Non-pigmented ciliary epithelial cell (primary cell): ENCODE measurements at regions not wholly inside any gene's neighbourhood (a gene's known extent, or its start where the extent isn't known, plus 50 kb on each side); places are given as distances from the start of the nearest gene placed in this dataset.

Source experiments
- DNase-seq: peaks from one replicate; pipeline ENCODE4 v3.0.0-alpha.2; 2010; ENCODE audit warnings: low read depth

DNA sequence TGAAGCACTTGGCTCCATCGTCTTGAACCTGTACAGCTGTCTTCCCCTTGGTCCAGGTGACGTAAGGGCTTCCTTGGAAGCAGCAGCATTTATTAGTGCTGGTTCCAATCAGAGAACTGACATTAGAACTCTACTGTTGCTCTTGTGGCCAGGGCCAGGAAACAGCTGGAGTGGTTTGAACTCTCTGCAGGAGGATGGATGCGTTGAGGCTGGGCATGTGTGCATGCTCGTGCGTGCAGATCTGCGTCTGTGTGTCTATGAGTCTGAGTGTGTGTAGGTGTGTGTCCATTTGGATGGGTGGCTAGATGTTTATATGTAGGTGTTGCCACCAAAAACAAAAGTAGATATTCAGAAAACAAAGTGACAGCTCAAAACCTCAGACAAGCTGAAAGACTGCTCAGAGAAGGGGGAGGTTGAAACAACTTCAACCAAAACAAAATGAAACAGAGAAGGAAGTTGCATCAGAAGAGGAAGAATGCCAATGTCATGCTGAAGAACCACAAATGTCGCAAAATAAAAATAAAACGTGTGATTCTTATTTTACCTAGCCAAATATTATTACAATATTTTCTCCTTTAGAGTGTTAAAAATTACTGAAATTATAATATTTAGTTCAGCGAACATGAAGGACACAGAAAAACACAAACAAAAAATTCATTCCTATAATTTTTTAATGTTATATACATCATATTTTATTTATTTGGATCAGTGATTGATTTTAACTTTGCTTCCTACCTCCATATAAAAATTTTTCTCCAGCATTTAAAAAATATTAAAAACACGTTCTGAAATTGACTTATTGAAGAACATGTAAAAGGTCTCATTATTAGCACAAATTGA is 96.1 kb upstream of the MKLN1 start:
- DNase-seq, result no peak

DNA sequence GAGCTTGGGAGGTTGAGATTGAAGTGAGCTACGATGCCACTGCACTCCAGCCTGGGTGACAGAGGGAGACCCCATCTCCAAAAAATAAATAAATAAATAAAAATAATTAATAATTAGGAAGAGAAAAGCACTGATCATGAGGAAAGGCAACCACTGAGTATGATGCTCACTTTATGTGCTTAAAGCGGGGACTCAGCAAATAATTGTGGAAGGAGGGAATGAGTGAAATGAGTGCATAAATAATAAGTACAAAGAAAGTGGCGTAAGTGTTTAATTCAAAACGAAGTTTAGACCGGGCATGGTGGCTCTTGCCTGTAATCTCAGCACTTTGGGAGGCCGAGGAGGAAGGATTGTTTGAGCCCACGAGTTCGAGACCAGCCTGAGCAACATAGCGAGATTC is 94.9 kb upstream of the MKLN1 start:
- no peak for DNase-seq

DNA sequence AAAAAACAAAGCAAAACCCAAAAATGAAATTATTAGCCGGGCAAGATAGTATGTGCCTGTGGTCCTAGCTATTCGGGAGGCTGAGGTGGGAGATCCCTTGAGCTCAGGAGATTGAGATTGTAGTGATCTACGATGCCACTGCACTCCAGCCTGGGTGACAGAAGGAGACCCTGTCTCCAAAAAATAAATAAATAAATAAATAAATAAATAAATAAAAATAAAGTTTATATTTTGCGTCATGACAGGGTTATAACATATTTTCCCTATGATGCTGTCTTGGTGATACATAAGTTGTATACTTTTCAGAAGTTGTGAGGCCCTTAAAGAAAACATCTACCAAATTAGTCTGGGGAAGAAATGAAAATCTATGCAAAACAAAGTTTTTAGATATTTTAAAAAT is 94.5 kb upstream of the MKLN1 start:
- no peak for DNase-seq

DNA sequence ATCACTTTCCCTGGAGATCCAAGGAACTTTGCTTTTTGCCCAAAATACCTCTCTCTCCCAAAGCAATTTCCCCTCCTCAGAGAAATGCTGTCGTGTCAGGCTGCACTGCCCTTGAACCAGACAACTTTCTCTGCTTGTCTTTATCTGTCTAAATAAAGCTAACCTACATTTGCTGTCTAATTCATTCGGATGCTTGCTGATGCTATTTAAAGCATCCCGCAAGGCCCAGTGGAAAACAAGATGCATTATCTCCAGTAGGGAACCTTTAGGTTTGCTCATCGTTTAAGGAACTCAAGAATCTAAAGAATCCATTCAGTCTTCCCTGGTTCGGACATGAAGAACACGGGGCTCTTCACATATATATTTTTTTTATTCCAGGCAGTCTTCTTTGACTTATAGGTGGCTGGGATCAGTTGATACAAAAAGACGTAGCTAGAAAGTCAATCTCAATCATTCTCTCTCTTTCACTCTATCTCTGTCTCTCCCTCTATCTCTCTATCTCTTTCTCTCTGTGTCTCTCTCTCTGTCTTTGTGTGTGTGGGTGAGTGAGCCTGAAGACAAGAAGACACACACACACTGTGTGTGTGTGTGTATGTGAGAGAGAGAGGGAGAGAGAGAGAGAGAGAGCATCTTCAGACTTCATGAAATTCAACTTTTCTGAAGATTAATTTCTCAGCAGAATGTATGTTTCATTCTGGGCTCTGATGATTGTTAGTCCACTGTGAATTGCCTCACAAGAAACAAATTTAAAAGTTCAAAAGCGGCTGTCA is 92.8 kb upstream of the MKLN1 start:
- DNase-seq, result no peak

DNA sequence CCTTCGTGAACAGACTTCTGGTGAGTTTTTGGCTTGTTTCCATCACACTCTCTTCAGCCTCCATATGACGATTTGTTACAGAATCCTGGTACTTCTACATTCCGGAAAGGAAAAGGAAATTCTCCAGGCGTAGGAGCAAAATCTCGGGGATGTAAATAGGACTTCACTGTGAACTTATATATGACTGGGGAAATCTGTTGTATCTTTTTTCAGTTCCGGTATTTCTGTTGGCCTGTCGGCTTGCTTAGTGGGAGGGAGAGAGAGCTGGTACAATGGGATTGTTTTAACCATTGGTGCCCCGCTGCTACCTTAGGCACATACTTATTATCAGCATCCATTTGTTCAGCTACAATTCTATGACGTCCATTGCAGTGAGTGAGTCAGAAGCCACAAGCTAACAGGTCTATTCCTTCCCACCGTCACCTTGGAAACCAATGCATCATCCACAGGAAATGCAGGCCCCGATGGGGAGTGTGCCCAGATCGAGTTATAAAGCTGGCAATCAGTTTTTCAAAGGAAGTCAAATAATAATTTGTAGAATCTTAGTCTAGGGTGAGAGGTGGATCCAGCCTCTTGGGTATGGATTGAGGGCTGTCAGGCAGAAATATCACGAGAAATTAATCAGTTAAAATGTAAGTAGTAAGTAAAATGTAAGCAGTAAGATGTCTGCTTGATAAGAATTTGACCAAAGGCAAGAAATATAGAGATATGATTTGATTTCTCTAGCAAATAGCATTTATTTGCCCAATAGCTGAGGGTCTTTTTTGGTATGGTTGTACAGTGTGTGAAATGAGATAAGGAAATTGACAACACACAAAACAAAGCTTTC is 92.0 kb upstream of the MKLN1 start:
- DNase-seq, result peak; percentile 99

DNA sequence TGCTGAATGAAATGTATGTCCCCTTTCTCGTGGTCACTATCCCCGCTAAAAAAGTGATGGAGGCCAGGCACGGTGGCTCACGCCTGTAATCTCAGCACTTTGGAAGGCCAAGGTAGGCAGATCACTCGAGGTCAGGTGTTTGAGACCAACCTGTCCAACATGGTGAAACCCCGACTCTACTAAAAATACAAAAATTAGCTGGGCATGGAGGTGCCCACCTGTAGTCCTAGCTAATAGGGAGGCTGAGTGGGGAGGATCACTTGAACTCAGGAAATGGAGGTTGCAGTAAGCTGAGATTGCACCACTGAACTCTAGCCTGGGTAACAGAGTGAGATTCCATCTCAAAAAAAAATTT is 91.4 kb upstream of the MKLN1 start:
- no peak for DNase-seq

DNA sequence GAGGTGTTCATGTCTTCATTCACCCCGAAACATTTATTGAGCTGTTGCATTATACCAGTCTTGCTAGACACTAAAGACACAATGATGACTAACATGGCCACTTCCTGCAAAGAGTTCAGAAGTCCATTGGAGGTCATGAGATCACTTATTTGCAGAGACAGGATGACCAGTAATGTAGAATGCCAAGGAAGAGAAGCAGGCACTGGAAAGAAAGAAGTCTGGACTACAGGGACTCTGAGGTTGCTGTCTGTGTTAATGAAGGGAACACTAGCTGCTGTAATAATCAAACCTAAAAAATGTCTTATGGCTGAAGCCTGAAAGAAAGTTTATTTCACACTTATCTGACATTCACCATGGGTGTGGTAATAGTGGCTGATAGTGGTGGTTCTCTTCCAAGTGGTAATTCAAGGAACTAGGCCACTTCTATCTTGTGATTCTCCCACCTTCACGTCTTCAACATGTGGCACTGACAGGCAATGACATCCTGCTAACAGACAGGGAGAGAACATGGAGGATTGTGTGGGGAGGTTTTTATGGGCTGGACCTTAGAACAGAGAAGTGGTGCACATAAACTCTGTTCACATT is 89.2 kb upstream of the MKLN1 start:
- no peak for DNase-seq

DNA sequence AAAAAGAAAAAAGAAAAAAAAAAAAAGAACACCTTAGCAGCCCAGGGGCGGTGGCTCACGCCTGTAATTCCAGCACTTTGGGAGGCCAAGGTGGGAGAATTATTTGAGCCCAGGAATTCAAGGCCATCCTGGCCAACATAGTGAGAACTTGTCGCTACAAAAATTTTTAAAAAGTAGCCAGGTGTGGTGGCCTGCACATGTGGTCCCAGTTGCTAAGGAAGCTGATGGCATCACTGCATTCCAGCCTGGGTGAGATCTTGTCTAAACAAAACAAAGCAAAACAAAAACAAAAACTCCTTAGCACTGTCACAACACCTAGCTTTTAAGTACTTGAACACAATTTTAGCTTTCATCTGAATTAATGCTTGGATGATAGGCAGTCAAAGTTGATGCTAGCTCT is 86.3 kb upstream of the MKLN1 start:
- DNase-seq, result no peak

DNA sequence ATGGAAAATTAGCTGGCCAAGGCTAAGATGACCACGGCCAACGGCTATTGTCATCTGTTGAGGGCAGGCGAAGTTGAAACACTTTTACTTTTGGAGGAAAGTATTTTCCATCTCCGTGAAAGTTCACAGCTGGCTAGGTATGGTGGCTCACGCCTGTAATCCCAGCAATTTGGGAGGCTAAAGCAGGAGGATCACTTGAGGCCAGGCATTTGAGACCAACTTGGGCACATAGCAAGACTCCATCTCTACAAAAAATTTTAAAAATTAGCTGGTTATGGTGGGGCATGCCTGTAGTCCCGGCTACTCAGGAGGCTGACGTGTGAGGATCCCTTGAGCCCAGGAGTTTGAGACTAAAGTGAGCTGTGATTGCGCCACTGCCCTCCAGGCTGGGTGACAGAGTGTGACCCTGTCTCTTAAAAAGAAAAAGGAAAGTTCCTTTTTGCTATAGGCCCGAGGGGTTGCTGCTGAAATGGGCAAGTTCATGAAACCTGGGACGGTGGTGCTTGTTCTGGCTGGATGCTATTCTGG is 85.5 kb upstream of the MKLN1 start:
- DNase-seq, result no peak

DNA sequence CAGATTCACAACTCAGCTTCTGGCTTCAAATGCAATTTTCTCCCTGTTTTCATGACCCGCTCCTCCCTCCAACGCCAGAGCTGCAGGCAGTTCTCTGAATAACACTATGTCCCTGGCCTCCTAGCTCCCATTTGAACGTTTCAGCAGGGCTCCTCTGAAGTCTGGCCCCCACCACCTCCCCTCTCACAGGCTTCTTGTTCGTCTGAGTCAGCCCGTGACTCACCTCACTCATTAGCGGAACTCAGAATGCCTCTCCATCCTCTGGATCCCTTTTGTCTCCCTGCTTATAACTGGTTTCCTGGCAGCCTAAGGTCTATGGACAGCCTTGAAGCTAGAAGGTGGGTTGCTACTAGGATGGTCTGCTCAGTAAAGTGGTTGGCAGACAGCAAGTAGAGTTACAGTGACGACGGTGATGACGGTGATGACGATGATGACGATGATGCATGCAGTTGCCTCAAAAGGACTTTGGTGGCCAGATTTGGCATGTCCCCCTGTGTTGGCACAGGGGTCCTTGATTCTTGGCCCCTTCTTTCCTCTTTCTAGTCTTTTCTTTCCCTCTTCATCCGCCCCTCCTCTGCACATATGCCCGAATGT is 83.3 kb upstream of the MKLN1 start:
- DNase-seq, result peak; percentile 89

DNA sequence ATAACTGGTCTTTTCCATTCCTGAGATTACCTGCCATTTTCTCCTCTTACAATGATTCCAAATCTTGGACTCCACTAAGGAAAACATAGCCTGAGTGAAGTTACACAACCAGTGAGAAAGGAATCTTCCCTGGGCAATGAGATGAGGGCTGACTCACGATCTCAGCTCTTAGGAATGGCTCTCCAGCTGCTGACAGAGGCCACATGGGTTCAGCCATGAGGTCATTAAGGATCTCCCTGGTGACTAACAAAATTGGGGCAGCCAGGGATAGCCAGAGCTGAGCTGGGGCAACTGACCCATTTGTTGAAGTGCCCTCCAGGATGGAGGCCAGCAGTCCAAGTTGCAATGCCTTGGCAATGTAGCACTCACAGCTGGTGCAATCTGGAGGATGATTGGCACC is 78.7 kb upstream of the MKLN1 start:
- peak; percentile 90 for DNase-seq

DNA sequence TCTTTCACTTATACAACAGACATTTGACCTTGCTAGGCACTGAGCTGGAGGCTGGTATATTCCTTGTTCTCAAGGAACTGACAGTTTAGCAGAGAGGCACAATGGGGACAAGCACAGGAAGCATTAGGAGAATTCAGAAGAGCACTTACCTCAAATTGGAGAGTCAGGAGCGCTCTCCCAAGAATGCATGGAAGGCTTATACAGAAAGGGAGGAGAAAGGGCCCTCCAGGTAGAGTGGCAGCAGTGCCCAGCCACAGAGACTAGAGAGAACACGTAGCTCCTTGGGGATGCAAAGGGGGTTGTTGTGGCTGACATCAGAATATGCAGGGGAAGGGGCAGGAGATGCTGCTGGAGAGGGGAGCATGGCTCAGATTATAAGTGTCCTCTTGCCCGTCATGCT is 78.2 kb upstream of the MKLN1 start:
- DNase-seq, result no peak

DNA sequence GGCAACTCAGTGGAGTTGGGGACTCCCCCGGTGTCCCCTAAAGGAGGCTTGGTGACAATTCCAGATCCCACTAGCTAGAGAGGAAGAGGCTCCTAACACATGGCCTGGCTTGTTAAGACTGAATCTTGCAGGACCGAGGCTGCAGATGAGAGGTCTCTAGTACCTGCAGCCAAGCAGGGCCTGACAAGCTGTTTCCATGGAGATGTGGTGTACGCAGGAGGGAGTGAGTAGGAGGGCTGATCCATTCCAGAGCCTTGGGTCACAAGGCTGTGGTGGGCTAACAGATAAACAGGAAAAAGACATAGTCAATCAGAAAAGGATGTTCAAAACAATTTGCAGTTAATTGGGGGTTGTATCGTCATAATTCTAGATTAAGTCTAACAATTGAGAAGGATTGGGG is 77.3 kb upstream of the MKLN1 start:
- no peak for DNase-seq

DNA sequence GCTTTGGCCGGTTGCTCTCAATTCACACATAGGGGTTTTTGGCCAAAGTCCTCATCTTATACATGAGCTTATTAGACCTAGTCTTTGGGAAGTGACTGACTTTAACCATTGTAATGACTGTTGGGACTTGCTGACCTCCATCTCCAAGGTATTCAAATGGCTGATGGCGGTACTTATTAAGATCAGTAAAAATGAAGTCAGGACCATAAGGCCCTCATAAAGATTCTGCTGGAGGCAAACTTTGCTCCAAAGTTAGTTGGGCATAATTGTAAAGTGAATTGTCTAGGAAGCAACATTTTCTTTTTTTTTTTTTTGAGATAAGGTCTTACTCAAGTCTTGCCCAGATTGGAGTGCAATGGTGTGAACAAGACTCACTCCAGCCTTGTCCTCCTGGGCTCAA is 76.3 kb upstream of the MKLN1 start:
- DNase-seq, result no peak

DNA sequence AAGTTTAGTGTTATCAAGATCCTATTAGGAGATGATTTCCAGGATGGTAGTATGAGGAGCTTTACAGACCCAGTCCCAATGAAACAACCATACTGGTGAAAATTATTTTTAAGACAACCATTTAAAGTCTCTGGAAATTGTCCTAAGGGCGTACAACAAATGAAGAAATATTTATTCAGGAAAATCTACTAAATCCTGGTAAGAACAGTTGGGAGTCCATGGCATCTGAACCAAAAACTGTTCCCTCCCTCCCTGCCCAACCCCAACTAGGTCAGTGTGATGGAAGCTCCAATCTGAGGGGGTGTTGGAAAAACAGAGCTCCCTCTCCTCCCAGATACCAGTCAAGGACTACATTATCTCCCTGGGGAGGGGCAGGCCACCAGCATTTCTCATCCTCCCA is 74.7 kb upstream of the MKLN1 start:
- DNase-seq, result no peak

DNA sequence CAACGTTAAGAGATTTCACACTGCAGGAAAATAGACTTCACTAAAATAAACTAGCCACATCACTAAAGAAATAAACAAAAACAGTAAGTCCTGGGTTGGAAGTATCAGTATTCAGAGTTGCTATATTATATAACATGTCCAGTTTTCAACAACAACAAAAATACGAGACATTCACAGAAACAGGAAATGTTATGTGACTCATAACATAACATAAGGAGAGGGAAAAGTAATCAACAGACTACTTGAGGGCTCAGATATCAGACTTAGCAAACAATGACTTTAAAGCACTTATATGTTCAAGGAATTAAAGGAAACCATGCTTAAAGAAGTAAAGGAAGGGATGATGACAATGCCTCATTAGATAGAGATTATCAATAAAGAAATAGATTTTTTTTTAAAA is 73.5 kb upstream of the MKLN1 start:
- DNase-seq, result no peak

DNA sequence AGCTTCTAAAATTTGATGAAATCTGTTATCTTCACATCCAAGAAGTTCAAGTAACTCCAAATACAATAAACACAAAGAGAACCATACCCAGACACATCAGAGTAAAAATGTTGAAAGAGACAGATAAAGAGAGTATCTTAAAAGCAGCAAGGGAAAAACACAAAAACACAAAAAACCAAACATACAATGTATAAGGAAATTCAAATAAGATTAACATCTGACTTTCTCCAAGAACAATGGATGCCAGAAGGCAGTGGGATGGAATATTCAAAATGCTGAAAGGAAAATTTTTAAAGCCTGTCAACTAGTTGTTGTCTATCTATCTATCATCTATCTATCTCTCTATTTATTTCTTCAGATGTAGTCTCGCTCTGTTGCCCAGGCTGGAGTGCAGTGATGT is 72.4 kb upstream of the MKLN1 start:
- no peak for DNase-seq

DNA sequence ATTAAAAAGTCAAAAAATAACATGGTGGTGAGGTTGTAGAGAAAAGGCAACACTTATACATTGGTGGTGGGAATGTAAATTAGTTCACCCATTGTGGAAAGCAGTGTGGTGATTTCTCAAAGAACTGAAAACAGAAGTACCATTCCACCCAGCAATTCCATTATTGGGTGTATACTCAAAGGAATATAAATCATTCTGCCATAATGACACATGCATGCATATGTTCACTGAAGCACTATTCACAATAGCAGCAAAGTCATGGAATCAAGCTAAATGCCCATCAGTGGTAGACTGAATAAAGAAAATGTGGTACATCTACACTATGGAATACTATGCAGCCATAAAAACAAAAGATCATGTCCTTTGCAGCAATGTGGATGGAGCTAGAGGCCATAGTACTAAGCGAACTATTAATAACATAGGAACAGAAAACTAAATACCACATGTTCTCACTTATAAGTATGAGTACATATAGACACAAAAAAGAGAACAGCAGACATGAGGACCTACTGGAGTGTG is 66.1 kb upstream of the MKLN1 start:
- no peak for DNase-seq

DNA sequence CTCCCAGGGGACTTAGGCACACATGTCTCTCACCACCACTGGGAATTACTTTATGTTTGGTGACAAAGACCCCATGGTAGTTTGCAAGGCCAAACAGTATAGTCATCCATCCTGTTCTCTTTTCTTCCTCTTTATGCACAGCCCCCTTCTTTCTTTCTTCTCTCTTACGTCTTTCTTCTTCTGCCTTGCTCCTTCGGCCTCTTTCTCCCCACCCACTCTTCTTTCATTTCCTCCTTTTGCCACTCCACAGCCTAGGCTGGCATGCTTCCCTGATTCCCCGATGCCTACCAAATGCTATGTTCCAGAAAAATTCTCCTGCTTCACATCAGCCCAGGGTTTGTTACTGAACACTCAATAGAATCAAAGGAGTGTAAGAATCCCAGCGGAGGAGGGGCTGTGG is 62.4 kb upstream of the MKLN1 start:
- no peak for DNase-seq

DNA sequence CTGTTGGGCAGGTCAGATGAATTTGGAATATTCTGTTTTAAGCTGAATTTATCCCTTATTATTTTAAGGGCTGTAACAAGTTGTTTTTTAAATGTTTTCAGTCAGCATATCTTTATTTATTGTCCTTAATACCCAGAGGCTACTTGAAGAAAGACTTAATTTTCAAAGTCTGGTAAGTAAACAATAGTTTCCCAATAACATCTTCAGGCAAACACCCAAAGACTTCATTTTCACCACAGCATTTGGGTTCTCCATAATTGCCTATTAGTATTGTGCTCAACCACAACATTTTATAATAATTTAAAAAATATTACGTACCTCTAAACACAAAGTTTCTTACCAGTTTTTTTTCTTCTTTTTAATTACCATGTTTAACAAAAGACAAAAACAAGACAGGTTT is 60.0 kb upstream of the MKLN1 start:
- DNase-seq, result no peak

DNA sequence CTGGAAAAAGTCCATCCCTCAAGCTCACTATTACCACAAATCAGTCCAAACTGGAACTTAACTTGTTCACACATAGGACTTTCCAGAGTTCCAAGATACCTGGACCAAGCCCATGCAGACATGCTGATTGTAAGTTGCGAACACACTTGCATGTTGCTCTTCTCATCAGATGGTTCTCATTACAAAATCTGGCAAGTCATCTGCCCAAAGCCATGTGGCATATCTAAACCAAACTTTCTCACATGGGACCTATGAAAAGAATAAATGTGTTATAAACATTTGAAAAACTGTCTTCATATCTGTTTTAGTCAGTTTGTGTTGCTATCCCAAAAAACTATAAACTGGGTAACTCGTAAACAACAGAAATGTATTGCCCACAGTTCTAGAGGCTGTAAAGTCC is 58.8 kb upstream of the MKLN1 start:
- no peak for DNase-seq

DNA sequence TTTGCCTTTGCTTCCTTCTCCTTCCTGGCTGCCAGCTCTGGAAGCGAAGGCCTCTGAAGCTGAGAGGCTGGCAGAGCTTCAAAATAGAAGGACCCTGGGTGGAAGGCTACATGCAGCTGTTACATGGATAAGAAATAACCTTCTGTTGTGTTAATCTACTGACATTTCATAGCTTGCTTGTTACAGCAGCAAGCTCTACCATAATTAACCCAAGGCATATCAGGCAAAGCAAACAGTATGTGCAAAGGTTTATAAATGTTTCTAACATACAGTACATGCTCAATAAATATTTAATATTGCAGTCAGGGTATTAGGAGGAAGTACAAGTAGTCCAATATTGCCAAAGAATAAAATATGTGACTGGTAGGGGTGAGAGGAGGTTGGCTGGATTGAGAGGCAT is 55.6 kb upstream of the MKLN1 start:
- no peak for DNase-seq
